ENCODE measurements at regions not wholly inside any gene's neighbourhood (a gene's known extent, or its start where the extent isn't known, plus 50 kb on each side); places are given as distances from the start of the nearest gene placed in this dataset.
"Not testable (repeated sequence)": the region's sequence is repeated elsewhere in the genome, so short reads cannot be mapped to it uniquely, and the experiment has no call there.

DNA sequence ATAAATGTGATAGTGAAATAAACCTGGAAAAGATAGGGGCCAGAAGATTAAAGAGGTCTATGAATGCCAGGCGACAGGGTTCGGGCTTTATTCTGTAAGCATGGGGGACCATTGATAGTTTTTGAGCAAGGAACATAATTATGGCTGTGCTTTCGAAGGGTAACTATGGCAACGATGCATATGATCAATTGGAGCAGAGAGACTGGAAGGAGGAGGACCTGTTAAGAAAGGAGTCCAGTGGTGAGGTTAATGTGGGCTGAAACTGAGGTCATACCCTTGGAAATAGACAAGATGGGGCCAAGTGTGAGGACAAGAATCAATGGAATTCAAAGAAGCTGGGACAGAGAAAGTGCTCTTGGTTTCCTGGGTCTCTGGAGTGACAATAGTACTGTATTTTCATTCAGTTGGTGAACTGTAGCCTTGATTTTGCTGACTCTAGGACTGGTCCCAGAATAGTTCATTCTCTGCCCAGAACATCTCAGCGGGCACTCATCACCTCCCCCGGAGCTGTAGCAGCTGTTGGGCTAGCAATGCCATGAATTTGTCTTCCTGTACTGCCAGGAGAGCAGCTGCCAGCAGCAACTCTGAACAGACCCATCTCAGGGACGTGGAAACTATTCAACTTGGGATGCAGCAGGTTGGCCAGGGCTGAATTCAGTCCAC, 108.4 kb downstream of the SRGAP2 start:
- TF ChIP-seq, protein P1, sequence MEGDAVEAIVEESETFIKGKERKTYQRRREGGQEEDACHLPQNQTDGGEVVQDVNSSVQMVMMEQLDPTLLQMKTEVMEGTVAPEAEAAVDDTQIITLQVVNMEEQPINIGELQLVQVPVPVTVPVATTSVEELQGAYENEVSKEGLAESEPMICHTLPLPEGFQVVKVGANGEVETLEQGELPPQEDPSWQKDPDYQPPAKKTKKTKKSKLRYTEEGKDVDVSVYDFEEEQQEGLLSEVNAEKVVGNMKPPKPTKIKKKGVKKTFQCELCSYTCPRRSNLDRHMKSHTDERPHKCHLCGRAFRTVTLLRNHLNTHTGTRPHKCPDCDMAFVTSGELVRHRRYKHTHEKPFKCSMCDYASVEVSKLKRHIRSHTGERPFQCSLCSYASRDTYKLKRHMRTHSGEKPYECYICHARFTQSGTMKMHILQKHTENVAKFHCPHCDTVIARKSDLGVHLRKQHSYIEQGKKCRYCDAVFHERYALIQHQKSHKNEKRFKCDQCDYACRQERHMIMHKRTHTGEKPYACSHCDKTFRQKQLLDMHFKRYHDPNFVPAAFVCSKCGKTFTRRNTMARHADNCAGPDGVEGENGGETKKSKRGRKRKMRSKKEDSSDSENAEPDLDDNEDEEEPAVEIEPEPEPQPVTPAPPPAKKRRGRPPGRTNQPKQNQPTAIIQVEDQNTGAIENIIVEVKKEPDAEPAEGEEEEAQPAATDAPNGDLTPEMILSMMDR (IDR thresholded peaks at IDR 0.05) = not testable (repeated sequence)
- TF ChIP-seq POLR2A (IDR thresholded peaks at IDR 0.05) = not testable (repeated sequence)
